HCT116 (cell line): ENCODE measurements at regions not wholly inside any gene's neighbourhood (a gene's known extent, or its start where the extent isn't known, plus 50 kb on each side); places are given as distances from the start of the nearest gene placed in this dataset.

ENCODE experiments used
- ATAC-seq: fragments of 200-7000 bp; cut with Tn5 transposase; 2 replicates; pipeline ENCODE4 v1.9.1; 2020; ENCODE audit warnings: mild to moderate bottlenecking, moderate library complexity
- BruUV-seq: library from RNA; stranded (reverse); fragments of 400-500 nt; replicated peaks from 2 replicates; lab custom pipeline; 2021; lab: Mats Ljungman, UMichigan
- CTCF ChIA-PET: fragments of 300-600 bp; sonication (Branson Sonifier 250); formaldehyde crosslinking; loops from one replicate; lab custom pipeline; 2021; ENCODE audit warnings: antibody characterized with exemption; lab: Charles Lee
- POLR2A ChIA-PET: fragments of 300-600, 350-600 bp; sonication (Branson Sonifier 250); formaldehyde crosslinking; loops from one replicate; lab custom pipeline; 2021; ENCODE audit warnings: antibody characterized with exemption; lab: Charles Lee
- RAD21 ChIA-PET, 2 experiments: fragments of 300-600 bp; sonication (Branson Sonifier 250); formaldehyde crosslinking; loops; one replicate each; lab custom pipeline; 2023; ENCODE audit warnings: low total read pairs in 2 of 2; ENCODE audit not compliant: uncharacterized antibody in 2 of 2, unreplicated experiment in 2 of 2, low non-redundant PET in 1 of 2; lab: Charles Lee
- DNase-seq: peaks from one replicate; pipeline ENCODE4 v3.0.0-alpha.2; 2010; ENCODE audit warnings: low read depth, low spot score
- H2AFZ ChIP-seq: fragments of 200-600 bp; shearing (Covaris generic), sonication (generic); 2 replicates; pipeline ENCODE4 v1.6.1; 2017; ENCODE audit warnings: low read depth, mixed run types, mixed read lengths, antibody characterized with exemption, low read length; ENCODE audit not compliant: poor library complexity, severe bottlenecking
- H3K27ac ChIP-seq: 2 replicates; pipeline ENCODE4 v1.5.1; 2012; ENCODE audit warnings: low read depth, low read length
- H3K27me3 ChIP-seq: fragments of 200-600 bp; sonication (generic); 2 replicates; pipeline ENCODE4 v1.6.1; 2016; ENCODE audit warnings: mixed run types, low read length, mixed read lengths; ENCODE audit not compliant: insufficient read depth
- H3K36me3 ChIP-seq, 2 experiments: fragments of 200-500 bp in 1 of 2; fragments of 200-600 bp in 1 of 2; sonication (Bioruptor generic) in 1 of 2; sonication (generic) in 1 of 2; 2 replicates each; pipeline versions ENCODE4 v1.5.1 to v1.6.1; 2014 to 2016; ENCODE audit warnings: low read length in 2 of 2, inconsistent platforms in 1 of 2, mixed read lengths in 1 of 2, mixed run types in 1 of 2; ENCODE audit not compliant: insufficient read depth in 2 of 2, control insufficient read depth in 1 of 2
- H3K4me1 ChIP-seq, 2 experiments: fragments of 200-600 bp in 1 of 2; sonication (generic) in 1 of 2; 2 replicates each; pipeline versions ENCODE4 v1.5.1 to v1.6.1; 2012 to 2017; ENCODE audit warnings: low read length in 2 of 2, inconsistent platforms in 1 of 2, mild to moderate bottlenecking in 1 of 2, mixed read lengths in 1 of 2, mixed run types in 1 of 2, moderate library complexity in 1 of 2; ENCODE audit not compliant: insufficient read depth in 2 of 2, control insufficient read depth in 1 of 2
- H3K4me2 ChIP-seq: fragments of 200-600 bp; sonication (generic); 2 replicates; pipeline ENCODE4 v1.6.1; 2017; ENCODE audit warnings: mixed run types, low read length, mixed read lengths
- H3K4me3 ChIP-seq, 2 experiments: fragments of 200-600 bp in 1 of 2; sonication (generic) in 1 of 2; replicated peaks in 1 of 2; 2 replicates each; pipeline ENCODE4 v1.5.1; 2011 to 2016; ENCODE audit warnings: low read length in 2 of 2, control low read depth in 1 of 2, low read depth in 1 of 2, mild to moderate bottlenecking in 1 of 2, mixed read lengths in 1 of 2, mixed run types in 1 of 2
- H3K79me2 ChIP-seq: fragments of 200-600 bp; sonication (generic); 2 replicates; pipeline ENCODE4 v1.6.1; 2017; ENCODE audit warnings: mild to moderate bottlenecking, mixed run types, low read length, moderate library complexity, mixed read lengths; ENCODE audit not compliant: insufficient read depth
- H3K9ac ChIP-seq: fragments of 200-600 bp; sonication (generic); 2 replicates; pipeline ENCODE4 v1.6.1; 2016; ENCODE audit warnings: low read length, mixed read lengths
- H3K9me2 ChIP-seq: fragments of 200-600 bp; sonication (generic), shearing (Covaris generic); 2 replicates; pipeline ENCODE4 v1.6.1; 2017; ENCODE audit warnings: mixed run types, mild to moderate bottlenecking, moderate library complexity; ENCODE audit not compliant: insufficient read depth
- H3K9me3 ChIP-seq, 2 experiments: fragments of 200-500 bp in 1 of 2; fragments of 200-600 bp in 1 of 2; sonication (Bioruptor generic) in 1 of 2; sonication (generic) in 1 of 2; 2 replicates each; pipeline ENCODE4 v1.6.1; 2014 to 2017; ENCODE audit warnings: low read length in 2 of 2, mixed read lengths in 2 of 2, inconsistent platforms in 1 of 2, low read depth in 1 of 2, mild to moderate bottlenecking in 1 of 2, mixed run types in 1 of 2, moderate library complexity in 1 of 2; ENCODE audit not compliant: control insufficient read depth in 1 of 2, insufficient read depth in 1 of 2
- H4K20me1 ChIP-seq: fragments of 200-600 bp; sonication (generic), shearing (Covaris generic); 2 replicates; pipeline ENCODE4 v1.6.1; 2017; ENCODE audit warnings: mixed run types, mild to moderate bottlenecking, moderate library complexity; ENCODE audit not compliant: insufficient read depth
- CBX3 ChIP-seq: IDR thresholded peaks from 2 replicates; pipeline ENCODE4 v1.6.1; 2012; ENCODE audit warnings: low read depth
- CEBPB ChIP-seq: IDR thresholded peaks from 2 replicates; pipeline ENCODE4 v1.6.1; 2012; ENCODE audit warnings: low read depth
- ELF1 ChIP-seq: IDR thresholded peaks from 2 replicates; pipeline ENCODE4 v1.6.1; 2012; ENCODE audit warnings: low read depth, borderline replicate concordance
- EZH2 ChIP-seq: fragments of 200-600 bp; sonication (generic); IDR thresholded peaks from 2 replicates; pipeline ENCODE4 v1.6.1; 2017; ENCODE audit warnings: antibody characterized with exemption, mixed run types
- EZH2phosphoT487 ChIP-seq: fragments of 200-600 bp; IDR thresholded peaks from 2 replicates; pipeline ENCODE4 v1.6.1; 2018; ENCODE audit warnings: antibody characterized with exemption, borderline replicate concordance
- JUND ChIP-seq: IDR thresholded peaks from 2 replicates; pipeline ENCODE4 v1.6.1; 2012
- RAD21 ChIP-seq: IDR thresholded peaks from 2 replicates; pipeline ENCODE4 v1.6.1; 2012; ENCODE audit warnings: low read depth, mild to moderate bottlenecking
- SIN3A ChIP-seq: IDR thresholded peaks from 2 replicates; pipeline ENCODE4 v1.6.1; 2012; ENCODE audit warnings: low read depth
- TCF7L2 ChIP-seq: IDR thresholded peaks from 2 replicates; pipeline ENCODE4 v1.7.0; 2011; ENCODE audit warnings: borderline replicate concordance, inconsistent platforms; ENCODE audit not compliant: insufficient read depth, insufficient read length; ENCODE audit errors: extremely low read depth
- YY1 ChIP-seq: IDR thresholded peaks from 2 replicates; pipeline ENCODE4 v1.6.1; 2011; ENCODE audit warnings: low read length, low read depth, moderate library complexity, mild to moderate bottlenecking; ENCODE audit not compliant: insufficient replicate concordance; ENCODE audit errors: extremely low read depth
- ZFX ChIP-seq: fragments of 450-650 bp; IDR thresholded peaks from 2 replicates; pipeline ENCODE4 v1.6.1; 2017
- intact Hi-C: fragments of 100-400 bp; cut with micrococcal nuclease; formaldehyde crosslinking; loops from 2 replicates; pipeline ENCODE4 v1.10.0; 2022
- TF ChIP-seq, protein P1 (sequence below): IDR thresholded peaks from 2 replicates; pipeline ENCODE4 v1.6.1; 2012; ENCODE audit warnings: low read depth
- TF ChIP-seq, protein P2 (sequence below): IDR thresholded peaks from 2 replicates; pipeline ENCODE4 v1.6.1; 2012
- TF ChIP-seq, protein P3 (sequence below): IDR thresholded peaks from 2 replicates; pipeline ENCODE4 v1.6.1; 2012
- TF ChIP-seq, protein P4 (sequence below), 3 experiments: fragments of 200-600 bp in 1 of 3; sonication (generic) in 1 of 3; IDR thresholded peaks in 2 of 3; conservative IDR thresholded peaks in 1 of 3; 2 replicates each; pipeline ENCODE4 v1.5.1; 2012 to 2017; ENCODE audit warnings: low read depth in 2 of 3, low read length in 2 of 3, antibody characterized with exemption in 1 of 3, borderline replicate concordance in 1 of 3, control low read depth in 1 of 3, mild to moderate bottlenecking in 1 of 3, mixed read lengths in 1 of 3, mixed run types in 1 of 3, moderate library complexity in 1 of 3; ENCODE audit not compliant: insufficient read depth in 1 of 3

DNA sequence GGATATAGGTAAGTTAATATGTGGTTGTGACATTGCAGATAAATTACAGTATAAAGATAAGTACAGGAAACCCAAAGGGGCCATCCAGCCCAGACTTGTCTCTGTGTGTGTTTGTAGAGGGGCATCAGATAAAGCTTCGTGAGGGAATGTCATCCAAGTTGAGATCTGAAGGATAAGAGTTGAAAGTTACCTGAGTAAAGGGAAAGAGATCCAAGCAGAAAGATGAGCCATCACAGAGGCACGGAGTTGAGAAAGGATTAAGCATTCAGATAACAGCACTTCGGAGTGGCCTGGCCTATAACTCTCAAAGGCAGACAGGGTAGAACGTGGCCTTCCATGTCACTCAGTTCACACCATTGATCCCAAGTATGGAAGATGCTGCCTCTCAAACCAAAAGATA, 749.1 kb downstream of the ADGRL2 start:
- intact Hi-C loops = no loop called here
- H2AFZ ChIP-seq = no peak overlapping the region

DNA sequence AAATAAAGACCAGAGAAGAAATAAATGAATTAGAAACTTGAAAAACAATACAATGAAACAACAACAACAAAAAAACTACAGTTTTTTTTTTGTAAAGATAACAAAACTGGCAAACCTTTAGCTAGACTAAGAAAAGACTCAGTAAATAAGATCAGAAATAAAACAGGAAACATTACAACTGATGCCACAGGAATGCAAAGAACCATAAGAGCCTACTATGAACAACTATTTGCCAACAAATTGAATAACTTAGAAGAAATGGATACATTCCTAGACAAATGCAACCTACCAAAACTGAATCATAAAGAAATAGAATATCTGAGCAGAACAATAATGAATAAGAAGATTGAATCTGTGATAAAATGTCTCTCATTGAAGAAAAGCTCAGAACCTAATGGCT, 742.0 kb downstream of the ADGRL2 start:
- Histone ChIP-seq H3K4me3 (no peak overlapping the region), H3K27ac (no peak overlapping the region), H3K4me1 (no peaks in the 10 kb centered on the region), H3K9ac (no peak overlapping the region), H3K4me2 (no peak overlapping the region), H2AFZ (no peak overlapping the region), H3K79me2 (no peaks in the 10 kb centered on the region), H3K36me3 (no peaks in the 10 kb centered on the region), H4K20me1 (no peaks in the 10 kb centered on the region), H3K27me3 (no peaks in the 10 kb centered on the region), H3K9me2 (no peaks in the 10 kb centered on the region), H3K9me3 (peaks cover 0 to 4% of the 10 kb centered on the region in 2 experiments; a peak in 1 of 4 replicates)
- intact Hi-C loops = no loop called here
- POLR2A ChIA-PET = no interaction called here
- CTCF ChIA-PET = no interaction called here
- ATAC-seq (no peak), DNase-seq (no peak)
- BruUV-seq = no TSS peak
- RAD21 ChIA-PET = no interaction called here
- TF ChIP-seq CEBPB = no peak
- TF ChIP-seq, protein P1, sequence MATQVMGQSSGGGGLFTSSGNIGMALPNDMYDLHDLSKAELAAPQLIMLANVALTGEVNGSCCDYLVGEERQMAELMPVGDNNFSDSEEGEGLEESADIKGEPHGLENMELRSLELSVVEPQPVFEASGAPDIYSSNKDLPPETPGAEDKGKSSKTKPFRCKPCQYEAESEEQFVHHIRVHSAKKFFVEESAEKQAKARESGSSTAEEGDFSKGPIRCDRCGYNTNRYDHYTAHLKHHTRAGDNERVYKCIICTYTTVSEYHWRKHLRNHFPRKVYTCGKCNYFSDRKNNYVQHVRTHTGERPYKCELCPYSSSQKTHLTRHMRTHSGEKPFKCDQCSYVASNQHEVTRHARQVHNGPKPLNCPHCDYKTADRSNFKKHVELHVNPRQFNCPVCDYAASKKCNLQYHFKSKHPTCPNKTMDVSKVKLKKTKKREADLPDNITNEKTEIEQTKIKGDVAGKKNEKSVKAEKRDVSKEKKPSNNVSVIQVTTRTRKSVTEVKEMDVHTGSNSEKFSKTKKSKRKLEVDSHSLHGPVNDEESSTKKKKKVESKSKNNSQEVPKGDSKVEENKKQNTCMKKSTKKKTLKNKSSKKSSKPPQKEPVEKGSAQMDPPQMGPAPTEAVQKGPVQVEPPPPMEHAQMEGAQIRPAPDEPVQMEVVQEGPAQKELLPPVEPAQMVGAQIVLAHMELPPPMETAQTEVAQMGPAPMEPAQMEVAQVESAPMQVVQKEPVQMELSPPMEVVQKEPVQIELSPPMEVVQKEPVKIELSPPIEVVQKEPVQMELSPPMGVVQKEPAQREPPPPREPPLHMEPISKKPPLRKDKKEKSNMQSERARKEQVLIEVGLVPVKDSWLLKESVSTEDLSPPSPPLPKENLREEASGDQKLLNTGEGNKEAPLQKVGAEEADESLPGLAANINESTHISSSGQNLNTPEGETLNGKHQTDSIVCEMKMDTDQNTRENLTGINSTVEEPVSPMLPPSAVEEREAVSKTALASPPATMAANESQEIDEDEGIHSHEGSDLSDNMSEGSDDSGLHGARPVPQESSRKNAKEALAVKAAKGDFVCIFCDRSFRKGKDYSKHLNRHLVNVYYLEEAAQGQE = no peak
- no peak for TF ChIP-seq ZFX
- TF ChIP-seq EZH2phosphoT487 = no peak
- no peak for TF ChIP-seq YY1
- no peak for TF ChIP-seq EZH2
- TF ChIP-seq, protein P2, sequence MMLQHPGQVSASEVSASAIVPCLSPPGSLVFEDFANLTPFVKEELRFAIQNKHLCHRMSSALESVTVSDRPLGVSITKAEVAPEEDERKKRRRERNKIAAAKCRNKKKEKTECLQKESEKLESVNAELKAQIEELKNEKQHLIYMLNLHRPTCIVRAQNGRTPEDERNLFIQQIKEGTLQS = no peak
- TF ChIP-seq SIN3A = no peak

More for the DNA sequence above, 749.1 kb downstream of the ADGRL2 start:
- Histone ChIP-seq H3K4me2 (no peak overlapping the region), H3K9me2 (no peaks in the 10 kb centered on the region), H3K9ac (no peak overlapping the region), H3K27ac (no peak overlapping the region), H3K36me3 (no peaks in the 10 kb centered on the region), H3K27me3 (no peaks in the 10 kb centered on the region), H3K9me3 (peaks cover 0 to 5% of the 10 kb centered on the region in 2 experiments; a peak in 1 of 4 replicates), H4K20me1 (no peaks in the 10 kb centered on the region), H3K4me3 (no peak overlapping the region), H3K79me2 (no peaks in the 10 kb centered on the region), H3K4me1 (no peaks in the 10 kb centered on the region)
- TF ChIP-seq TCF7L2 (no peak), CEBPB (no peak), EZH2 (no peak), JUND (no peak), RAD21 (no peak), ZFX (no peak), ELF1 (no peak), CBX3 (no peak)
- TF ChIP-seq, protein P3, sequence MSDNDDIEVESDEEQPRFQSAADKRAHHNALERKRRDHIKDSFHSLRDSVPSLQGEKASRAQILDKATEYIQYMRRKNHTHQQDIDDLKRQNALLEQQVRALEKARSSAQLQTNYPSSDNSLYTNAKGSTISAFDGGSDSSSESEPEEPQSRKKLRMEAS = no peak
- TF ChIP-seq, protein P4, sequence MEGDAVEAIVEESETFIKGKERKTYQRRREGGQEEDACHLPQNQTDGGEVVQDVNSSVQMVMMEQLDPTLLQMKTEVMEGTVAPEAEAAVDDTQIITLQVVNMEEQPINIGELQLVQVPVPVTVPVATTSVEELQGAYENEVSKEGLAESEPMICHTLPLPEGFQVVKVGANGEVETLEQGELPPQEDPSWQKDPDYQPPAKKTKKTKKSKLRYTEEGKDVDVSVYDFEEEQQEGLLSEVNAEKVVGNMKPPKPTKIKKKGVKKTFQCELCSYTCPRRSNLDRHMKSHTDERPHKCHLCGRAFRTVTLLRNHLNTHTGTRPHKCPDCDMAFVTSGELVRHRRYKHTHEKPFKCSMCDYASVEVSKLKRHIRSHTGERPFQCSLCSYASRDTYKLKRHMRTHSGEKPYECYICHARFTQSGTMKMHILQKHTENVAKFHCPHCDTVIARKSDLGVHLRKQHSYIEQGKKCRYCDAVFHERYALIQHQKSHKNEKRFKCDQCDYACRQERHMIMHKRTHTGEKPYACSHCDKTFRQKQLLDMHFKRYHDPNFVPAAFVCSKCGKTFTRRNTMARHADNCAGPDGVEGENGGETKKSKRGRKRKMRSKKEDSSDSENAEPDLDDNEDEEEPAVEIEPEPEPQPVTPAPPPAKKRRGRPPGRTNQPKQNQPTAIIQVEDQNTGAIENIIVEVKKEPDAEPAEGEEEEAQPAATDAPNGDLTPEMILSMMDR (IDR thresholded peaks at IDR 0.05 in 2 of 3, conservative IDR thresholded peaks at IDR 0.05 in 1 of 3; ENCODE audit: borderline replicate concordance in 1 of 3, insufficient read depth in 1 of 3, low read depth in 2 of 3, low read length in 2 of 3) = no peak
- ChIA-PET POLR2A (no interaction called here), RAD21 (no interaction called here), CTCF (no interaction called here)
- DNase-seq (no peak), ATAC-seq (no peak)
- no TSS peak for BruUV-seq
